ENCODE measurements at regions not wholly inside any gene's neighbourhood (a gene's known extent, or its start where the extent isn't known, plus 50 kb on each side); places are given as distances from the start of the nearest gene placed in this dataset.
"Not testable (repeated sequence)": the region's sequence is repeated elsewhere in the genome, so short reads cannot be mapped to it uniquely, and the experiment has no call there.

DNA sequence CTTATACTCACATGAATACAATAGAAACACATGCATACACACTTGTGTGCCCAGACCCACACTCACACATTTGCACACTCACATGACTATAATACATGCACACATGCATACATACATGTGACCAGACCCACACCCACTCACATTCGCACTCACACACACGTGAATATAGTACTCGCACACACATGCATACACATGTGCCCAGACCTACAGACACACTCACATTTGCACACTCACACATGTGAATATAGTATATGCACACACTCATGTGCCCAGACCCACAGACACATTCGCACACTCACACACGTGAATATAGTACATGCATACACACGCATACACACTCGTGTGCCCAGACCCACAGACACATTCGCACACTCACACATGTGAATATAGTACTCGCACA is 197.4 kb upstream of the ZNF469 start:
- TF ChIP-seq EZH2 (IDR thresholded peaks at IDR 0.05; ENCODE audit: borderline replicate concordance, insufficient read depth, low read depth, low read length, poor library complexity, severe bottlenecking): not testable (repeated sequence)
- TF ChIP-seq, protein P1, sequence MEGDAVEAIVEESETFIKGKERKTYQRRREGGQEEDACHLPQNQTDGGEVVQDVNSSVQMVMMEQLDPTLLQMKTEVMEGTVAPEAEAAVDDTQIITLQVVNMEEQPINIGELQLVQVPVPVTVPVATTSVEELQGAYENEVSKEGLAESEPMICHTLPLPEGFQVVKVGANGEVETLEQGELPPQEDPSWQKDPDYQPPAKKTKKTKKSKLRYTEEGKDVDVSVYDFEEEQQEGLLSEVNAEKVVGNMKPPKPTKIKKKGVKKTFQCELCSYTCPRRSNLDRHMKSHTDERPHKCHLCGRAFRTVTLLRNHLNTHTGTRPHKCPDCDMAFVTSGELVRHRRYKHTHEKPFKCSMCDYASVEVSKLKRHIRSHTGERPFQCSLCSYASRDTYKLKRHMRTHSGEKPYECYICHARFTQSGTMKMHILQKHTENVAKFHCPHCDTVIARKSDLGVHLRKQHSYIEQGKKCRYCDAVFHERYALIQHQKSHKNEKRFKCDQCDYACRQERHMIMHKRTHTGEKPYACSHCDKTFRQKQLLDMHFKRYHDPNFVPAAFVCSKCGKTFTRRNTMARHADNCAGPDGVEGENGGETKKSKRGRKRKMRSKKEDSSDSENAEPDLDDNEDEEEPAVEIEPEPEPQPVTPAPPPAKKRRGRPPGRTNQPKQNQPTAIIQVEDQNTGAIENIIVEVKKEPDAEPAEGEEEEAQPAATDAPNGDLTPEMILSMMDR (IDR thresholded peaks at IDR 0.05): not testable (repeated sequence)
